GM19035 (cell line): ENCODE measurements at regions not wholly inside any gene's neighbourhood (a gene's known extent, or its start where the extent isn't known, plus 50 kb on each side); places are given as distances from the start of the nearest gene placed in this dataset.
"Not testable (repeated sequence)": the region's sequence is repeated elsewhere in the genome, so short reads cannot be mapped to it uniquely, and the experiment has no call there.

ENCODE experiments used
- ATAC-seq: cut with Tn5 transposase; IDR thresholded peaks from one replicate; pipeline ENCODE4 v1.9.1; 2021; ENCODE audit not compliant: unreplicated experiment

- ATAC-seq = no peak
Observed at GRCh38 chr4:18698119-18698883, 676.7 kb upstream of the LCORL start.

GRCh38 chr4:18695733-18696527 is 674.4 kb upstream of the LCORL start:
- ATAC-seq = no peak

- no peak for ATAC-seq
Observed at GRCh38 chr4:18691431-18692200, 670.1 kb upstream of the LCORL start.

- no peak for ATAC-seq
Observed at GRCh38 chr4:18690291-18690955, 668.9 kb upstream of the LCORL start.

GRCh38 chr4:18689308-18690115 is 668.0 kb upstream of the LCORL start:
- ATAC-seq = peak; percentile 74

- not testable (repeated sequence) for ATAC-seq
Observed at GRCh38 chr4:18688351-18688750, 666.8 kb upstream of the LCORL start.

GRCh38 chr4:18686338-18687037 is 664.9 kb upstream of the LCORL start:
- ATAC-seq = no peak

- ATAC-seq = no peak
Observed at GRCh38 chr4:18684932-18685331, 663.4 kb upstream of the LCORL start.

GRCh38 chr4:18676526-18676915 is 655.0 kb upstream of the LCORL start:
- no peak for ATAC-seq

- ATAC-seq = no peak
Observed at GRCh38 chr4:18675586-18676525, 654.3 kb upstream of the LCORL start.

GRCh38 chr4:18670034-18670433 is 648.5 kb upstream of the LCORL start:
- no peak for ATAC-seq

GRCh38 chr4:18669390-18669789 is 647.8 kb upstream of the LCORL start:
- no peak for ATAC-seq

GRCh38 chr4:18666322-18666721 is 644.8 kb upstream of the LCORL start:
- ATAC-seq = no peak

- no peak for ATAC-seq
Observed at GRCh38 chr4:18664171-18664570, 642.6 kb upstream of the LCORL start.

- no peak for ATAC-seq
Observed at GRCh38 chr4:18645351-18645750, 623.8 kb upstream of the LCORL start.

GRCh38 chr4:18641334-18641733 is 619.8 kb upstream of the LCORL start:
- no peak for ATAC-seq

- no peak for ATAC-seq
Observed at GRCh38 chr4:18638031-18638430, 616.5 kb upstream of the LCORL start.

- ATAC-seq = no peak
Observed at GRCh38 chr4:18636001-18636585, 614.5 kb upstream of the LCORL start.
